Endothelial cell of umbilical vein (primary cell): ENCODE measurements at regions not wholly inside any gene's neighbourhood (a gene's known extent, or its start where the extent isn't known, plus 50 kb on each side); places are given as distances from the start of the nearest gene placed in this dataset.

Experiments
- BruUV-seq: library from RNA; stranded (reverse); fragments of 400-500 nt; replicated peaks from 2 replicates; lab custom pipeline; 2021; lab: Mats Ljungman, UMichigan
- CTCF ChIA-PET: fragments of 300-600, 350-600 bp; sonication (Branson Sonifier 250); formaldehyde crosslinking; loops from one replicate; lab custom pipeline; 2021; ENCODE audit warnings: antibody characterized with exemption, inconsistent platforms; lab: Charles Lee
- POLR2A ChIA-PET: fragments of 300-600, 350-600 bp; sonication (Branson Sonifier 250); formaldehyde crosslinking; loops from one replicate; lab custom pipeline; 2021; ENCODE audit warnings: antibody characterized with exemption, inconsistent platforms; lab: Charles Lee
- DNase-seq: peaks from one replicate; pipeline ENCODE4 v3.0.0-alpha.2; 2011; ENCODE audit warnings: low read depth, low spot score
- FAIRE-seq: peaks from 2 replicates; lab custom pipeline; 2011; peaks lifted over from hg19 to GRCh38; lab: Jason Lieb, UNC
- H2AFZ ChIP-seq: 2 replicates; pipeline ENCODE4 v1.6.0; 2012; ENCODE audit warnings: low read depth, low read length, control low read depth, inconsistent platforms
- H3K27ac ChIP-seq: 2 replicates; pipeline ENCODE4 v1.5.1; 2011; ENCODE audit warnings: low read depth, mild to moderate bottlenecking, control low read depth, low read length, moderate library complexity; ENCODE audit not compliant: insufficient read depth
- H3K27me3 ChIP-seq, 2 experiments: 2 replicates each; pipeline versions ENCODE4 v1.6.0 to v1.6.1; 2011; ENCODE audit warnings: low read length in 2 of 2, mixed read lengths in 1 of 2; ENCODE audit not compliant: control insufficient read depth in 2 of 2, insufficient read depth in 2 of 2
- H3K36me3 ChIP-seq, 2 experiments: 2 replicates in 1 of 2; 3 replicates in 1 of 2; pipeline ENCODE4 v1.5.1; 2011; ENCODE audit warnings: low read length in 2 of 2, mild to moderate bottlenecking in 1 of 2, moderate library complexity in 1 of 2; ENCODE audit not compliant: control insufficient read depth in 2 of 2, insufficient read depth in 2 of 2; ENCODE audit errors: extremely low read depth in 1 of 2
- H3K4me1 ChIP-seq: 3 replicates; pipeline ENCODE4 v1.5.1; 2011; ENCODE audit warnings: mild to moderate bottlenecking, low read length; ENCODE audit not compliant: control insufficient read depth, insufficient read depth; ENCODE audit errors: extremely low read depth
- H3K4me2 ChIP-seq: 2 replicates; pipeline ENCODE4 v1.6.1; 2011; ENCODE audit warnings: low read length, control low read depth, mixed read lengths; ENCODE audit not compliant: insufficient read depth
- H3K4me3 ChIP-seq, 3 experiments: fragments of 200-600 bp in 1 of 3; sonication (generic), shearing (Covaris generic) in 1 of 3; replicated peaks in 1 of 3; 2 replicates each; pipeline ENCODE4 v1.5.1; 2011 to 2016; ENCODE audit warnings: control low read depth in 3 of 3, low read length in 3 of 3, mild to moderate bottlenecking in 2 of 3, inconsistent platforms in 1 of 3, low read depth in 1 of 3, moderate library complexity in 1 of 3; ENCODE audit not compliant: insufficient read depth in 1 of 3
- H3K79me2 ChIP-seq: 2 replicates; pipeline ENCODE4 v1.6.0; 2012; ENCODE audit warnings: low read length, inconsistent platforms; ENCODE audit not compliant: control insufficient read depth, insufficient read depth
- H3K9ac ChIP-seq: replicated peaks from 2 replicates; pipeline ENCODE3; 2011; ENCODE audit warnings: low read length, control low read depth; ENCODE audit not compliant: insufficient read depth; ENCODE audit errors: extremely low read depth
- H3K9me1 ChIP-seq: replicated peaks from 3 replicates; pipeline ENCODE4 v1.6.0; 2011; ENCODE audit warnings: mild to moderate bottlenecking, low read length; ENCODE audit not compliant: control insufficient read depth, insufficient read depth; ENCODE audit errors: extremely low read depth
- H3K9me3 ChIP-seq: replicated peaks from 2 replicates; pipeline ENCODE4 v1.5.1; 2012; ENCODE audit warnings: low read length, inconsistent platforms; ENCODE audit not compliant: control insufficient read depth, insufficient read depth
- H4K20me1 ChIP-seq: replicated peaks from 2 replicates; pipeline ENCODE3; 2011; ENCODE audit warnings: mild to moderate bottlenecking, low read length; ENCODE audit not compliant: control insufficient read depth, insufficient read depth; ENCODE audit errors: extremely low read depth
- EZH2 ChIP-seq: IDR thresholded peaks from 2 replicates; pipeline ENCODE4 v1.6.1; 2012; ENCODE audit warnings: borderline replicate concordance, low read depth, mild to moderate bottlenecking, moderate library complexity, low read length, inconsistent platforms; ENCODE audit not compliant: severe bottlenecking
- FOS ChIP-seq: IDR thresholded peaks from 2 replicates; pipeline ENCODE4 v1.6.1; 2011; ENCODE audit warnings: mild to moderate bottlenecking, low read length, moderate library complexity, borderline replicate concordance; ENCODE audit not compliant: insufficient read depth
- GATA2 ChIP-seq: IDR thresholded peaks from 2 replicates; pipeline ENCODE4 v1.7.0; 2011; ENCODE audit warnings: low read depth, mild to moderate bottlenecking, moderate library complexity, mixed read lengths, low read length; ENCODE audit not compliant: insufficient read length, insufficient read depth
- JUN ChIP-seq: IDR thresholded peaks from 2 replicates; pipeline ENCODE4 v1.6.1; 2011; ENCODE audit warnings: borderline replicate concordance, low read depth; ENCODE audit not compliant: insufficient read length, insufficient read depth
- MYC ChIP-seq: IDR thresholded peaks from one replicate; pipeline ENCODE4 v1.6.1; 2011; ENCODE audit warnings: mild to moderate bottlenecking, low read depth, low read length
- POLR2A ChIP-seq: IDR thresholded peaks from 2 replicates; pipeline ENCODE4 v1.6.1; 2012; ENCODE audit warnings: low read depth, mild to moderate bottlenecking, control low read depth, low read length
- POLR2AphosphoS5 ChIP-seq: IDR thresholded peaks from 2 replicates; pipeline ENCODE4 v1.6.1; 2012; ENCODE audit warnings: low read depth, mild to moderate bottlenecking, control low read depth, low read length, moderate library complexity; ENCODE audit not compliant: insufficient read depth
- dilution Hi-C: fragments of 300-500 bp; cut with MboI; formaldehyde crosslinking; loops from one replicate; pipeline ENCODE4 v1.15.0; 2019; ENCODE audit warnings: low sequenced_read_pairs; ENCODE audit not compliant: extremely low pct_ligation_motif_present
- intact Hi-C: fragments of 100-400 bp; cut with micrococcal nuclease; formaldehyde crosslinking; loops from one replicate; pipeline ENCODE4 v1.10.0; 2022
- TF ChIP-seq, protein P1 (sequence below): IDR thresholded peaks from 2 replicates; pipeline ENCODE4 v1.6.1; 2011; ENCODE audit not compliant: insufficient read depth, insufficient read length
- TF ChIP-seq, protein P2 (sequence below), 2 donors: IDR thresholded peaks; 1 replicate in 1 of 2; 2 replicates in 1 of 2; pipeline ENCODE4 v1.5.1; 2011; ENCODE audit warnings: low read length in 2 of 2, mild to moderate bottlenecking in 2 of 2, moderate library complexity in 2 of 2, control low read depth in 1 of 2, inconsistent platforms in 1 of 2, low read depth in 1 of 2; ENCODE audit not compliant: insufficient read depth in 1 of 2; ENCODE audit errors: extremely low read depth in 1 of 2

DNA sequence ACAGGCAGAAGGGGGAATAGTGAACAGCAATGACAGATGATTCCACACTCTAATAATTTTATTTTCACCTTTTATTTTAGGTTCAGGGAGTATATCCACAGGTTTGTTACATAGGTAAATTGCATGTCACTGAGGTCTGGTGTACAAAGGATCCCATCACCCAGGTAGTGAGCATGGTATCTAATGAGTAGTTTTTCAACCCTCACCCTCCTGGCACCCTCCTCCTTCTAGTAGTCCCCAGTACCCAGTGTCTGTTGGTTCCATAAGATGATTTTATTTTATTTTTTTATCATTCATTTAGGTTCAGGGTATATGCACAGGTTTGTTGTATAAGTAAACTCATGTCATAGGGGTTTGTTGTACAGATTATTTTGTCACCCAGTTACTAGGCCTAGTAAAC lies 58.6 kb upstream of the UGT8 start:
- FAIRE-seq: no peak
- POLR2A ChIA-PET: no interaction called here

More for the DNA sequence above, 58.6 kb upstream of the UGT8 start:
- CTCF ChIA-PET: no interaction called here
- no peak overlapping the region for H2AFZ ChIP-seq
- no peak for DNase-seq
- TF ChIP-seq JUN: no peak
- TF ChIP-seq GATA2: no peak
- no peak for TF ChIP-seq POLR2AphosphoS5
- TF ChIP-seq, protein P1, sequence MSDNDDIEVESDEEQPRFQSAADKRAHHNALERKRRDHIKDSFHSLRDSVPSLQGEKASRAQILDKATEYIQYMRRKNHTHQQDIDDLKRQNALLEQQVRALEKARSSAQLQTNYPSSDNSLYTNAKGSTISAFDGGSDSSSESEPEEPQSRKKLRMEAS: no peak
- TF ChIP-seq EZH2: no peak
- no peak for TF ChIP-seq MYC
- no peak for TF ChIP-seq FOS
- TF ChIP-seq, protein P2, sequence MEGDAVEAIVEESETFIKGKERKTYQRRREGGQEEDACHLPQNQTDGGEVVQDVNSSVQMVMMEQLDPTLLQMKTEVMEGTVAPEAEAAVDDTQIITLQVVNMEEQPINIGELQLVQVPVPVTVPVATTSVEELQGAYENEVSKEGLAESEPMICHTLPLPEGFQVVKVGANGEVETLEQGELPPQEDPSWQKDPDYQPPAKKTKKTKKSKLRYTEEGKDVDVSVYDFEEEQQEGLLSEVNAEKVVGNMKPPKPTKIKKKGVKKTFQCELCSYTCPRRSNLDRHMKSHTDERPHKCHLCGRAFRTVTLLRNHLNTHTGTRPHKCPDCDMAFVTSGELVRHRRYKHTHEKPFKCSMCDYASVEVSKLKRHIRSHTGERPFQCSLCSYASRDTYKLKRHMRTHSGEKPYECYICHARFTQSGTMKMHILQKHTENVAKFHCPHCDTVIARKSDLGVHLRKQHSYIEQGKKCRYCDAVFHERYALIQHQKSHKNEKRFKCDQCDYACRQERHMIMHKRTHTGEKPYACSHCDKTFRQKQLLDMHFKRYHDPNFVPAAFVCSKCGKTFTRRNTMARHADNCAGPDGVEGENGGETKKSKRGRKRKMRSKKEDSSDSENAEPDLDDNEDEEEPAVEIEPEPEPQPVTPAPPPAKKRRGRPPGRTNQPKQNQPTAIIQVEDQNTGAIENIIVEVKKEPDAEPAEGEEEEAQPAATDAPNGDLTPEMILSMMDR (IDR thresholded peaks at IDR 0.05; ENCODE audit: extremely low read depth in 1 of 2, insufficient read depth in 1 of 2, low read depth in 1 of 2, low read length in 2 of 2): no peak
- no peak for TF ChIP-seq POLR2A
- H3K4me2 ChIP-seq: no peak overlapping the region
- H3K4me3 ChIP-seq: no peak overlapping the region
- H3K9me1 ChIP-seq: no peaks in the 10 kb centered on the region
- H3K9ac ChIP-seq: no peak overlapping the region
- H4K20me1 ChIP-seq: no peaks in the 10 kb centered on the region
- H3K79me2 ChIP-seq: no peaks in the 10 kb centered on the region
- intact Hi-C loops: no loop called here
- no peaks in the 10 kb centered on the region for H3K27me3 ChIP-seq
- dilution Hi-C loops: no loop called here
- H3K9me3 ChIP-seq: no peaks in the 10 kb centered on the region
- BruUV-seq: no TSS peak
- H3K27ac ChIP-seq: no peak overlapping the region
- H3K36me3 ChIP-seq: no peaks in the 10 kb centered on the region
- no peaks in the 10 kb centered on the region for H3K4me1 ChIP-seq
